H1 (cell line): ENCODE measurements at regions not wholly inside any gene's neighbourhood (a gene's known extent, or its start where the extent isn't known, plus 50 kb on each side); places are given as distances from the start of the nearest gene placed in this dataset.

Source experiments
- CTCF ChIA-PET: fragments of 300-600 bp; sonication (Branson Sonifier 250); formaldehyde crosslinking; loops from one replicate; lab custom pipeline; 2021; ENCODE audit not compliant: partially characterized antibody; lab: Charles Lee
- POLR2A ChIA-PET: fragments of 300-600 bp; sonication (Branson Sonifier 250); formaldehyde crosslinking; loops from one replicate; lab custom pipeline; 2021; ENCODE audit warnings: inconsistent platforms; ENCODE audit not compliant: partially characterized antibody; lab: Charles Lee
- DNase-seq, 2 experiments: peaks; one replicate each; pipeline versions ENCODE4 v3.0.0 to v3.0.0-alpha.2; 2010 to 2022; ENCODE audit warnings: low spot score in 2 of 2, low read depth in 1 of 2, mixed read lengths in 1 of 2
- FAIRE-seq: peaks from 2 replicates; lab custom pipeline; 2011; peaks lifted over from hg19 to GRCh38; lab: Jason Lieb, UNC
- H2AFZ ChIP-seq: 2 replicates; pipeline ENCODE4 v1.8.1; 2012; ENCODE audit warnings: low read length, inconsistent platforms
- H2AK5ac ChIP-seq: 2 replicates; pipeline ENCODE4 v1.6.1; 2013; ENCODE audit warnings: low read depth, low read length
- H2BK120ac ChIP-seq: replicated peaks from 2 replicates; pipeline ENCODE3; 2013; ENCODE audit warnings: low read depth, low read length, inconsistent platforms
- H2BK12ac ChIP-seq: 2 replicates; pipeline ENCODE4 v1.6.1; 2013; ENCODE audit warnings: low read depth, low read length
- H2BK15ac ChIP-seq: 2 replicates; pipeline ENCODE4 v1.6.1; 2013; ENCODE audit warnings: low read length
- H2BK20ac ChIP-seq: 2 replicates; pipeline ENCODE4 v1.6.1; 2013; ENCODE audit warnings: low read length
- H2BK5ac ChIP-seq: 2 replicates; pipeline ENCODE4 v1.6.1; 2013; ENCODE audit warnings: low read depth, low read length
- H3K14ac ChIP-seq: 2 replicates; pipeline ENCODE4 v1.6.1; 2013; ENCODE audit warnings: inconsistent platforms; ENCODE audit not compliant: insufficient read length
- H3K18ac ChIP-seq: 2 replicates; pipeline ENCODE4 v1.6.1; 2013; ENCODE audit warnings: low read length; ENCODE audit errors: extremely low read depth
- H3K23ac ChIP-seq: 2 replicates; pipeline ENCODE4 v1.6.1; 2013; ENCODE audit warnings: inconsistent platforms; ENCODE audit not compliant: insufficient read length
- H3K23me2 ChIP-seq: 2 replicates; pipeline ENCODE4 v1.6.1; 2013; ENCODE audit warnings: low read depth, low read length
- H3K27ac ChIP-seq: 2 replicates; pipeline ENCODE4 v1.6.1; 2011; ENCODE audit warnings: low read depth, low read length, inconsistent platforms
- H3K27me3 ChIP-seq, 4 experiments: replicated peaks in 1 of 4; 1 replicate in 1 of 4; 2 replicates in 3 of 4; pipeline versions ENCODE4 v1.6.1 to v1.8.1; 2011 to 2013; ENCODE audit warnings: low read length in 3 of 4, mild to moderate bottlenecking in 3 of 4, inconsistent platforms in 2 of 4, mixed read lengths in 2 of 4, moderate library complexity in 1 of 4; ENCODE audit not compliant: control insufficient read depth in 3 of 4, insufficient read depth in 3 of 4; ENCODE audit errors: extremely low read depth in 1 of 4
- H3K36me3 ChIP-seq, 4 experiments: 2 replicates each; pipeline versions ENCODE4 v1.6.1 to v1.8.1; 2011 to 2013; ENCODE audit warnings: mild to moderate bottlenecking in 4 of 4, low read length in 3 of 4, moderate library complexity in 2 of 4, control low read depth in 1 of 4, inconsistent platforms in 1 of 4; ENCODE audit not compliant: insufficient read depth in 4 of 4, control insufficient read depth in 2 of 4
- H3K4ac ChIP-seq: replicated peaks from 2 replicates; pipeline ENCODE3; 2013; ENCODE audit warnings: low read length, low read depth, mixed read lengths, inconsistent platforms; ENCODE audit not compliant: insufficient read length
- H3K4me1 ChIP-seq, 4 experiments: replicated peaks in 1 of 4; 1 replicate in 1 of 4; 2 replicates in 3 of 4; pipeline versions ENCODE4 v1.6.1 to v1.8.1; 2011 to 2013; ENCODE audit warnings: low read length in 3 of 4, inconsistent platforms in 2 of 4, mixed read lengths in 1 of 4; ENCODE audit not compliant: insufficient read depth in 4 of 4, control insufficient read depth in 3 of 4
- H3K4me2 ChIP-seq, 2 experiments: 2 replicates each; pipeline versions ENCODE4 v1.6.1 to v1.8.1; 2011 to 2013; ENCODE audit warnings: low read depth in 2 of 2, low read length in 2 of 2, control low read depth in 1 of 2, inconsistent platforms in 1 of 2, mild to moderate bottlenecking in 1 of 2; ENCODE audit not compliant: insufficient read depth in 1 of 2
- H3K4me3 ChIP-seq, 4 experiments: fragments of 200-600, 300-600 bp in 1 of 4; sonication (generic), shearing (Covaris generic), sonication (Bioruptor Twin) in 1 of 4; 2 replicates each; pipeline versions ENCODE4 v1.5.1 to v1.8.1; 2011 to 2016; ENCODE audit warnings: low read length in 4 of 4, low read depth in 3 of 4, control low read depth in 2 of 4, inconsistent platforms in 2 of 4, mild to moderate bottlenecking in 2 of 4, mixed read lengths in 1 of 4, moderate library complexity in 1 of 4; ENCODE audit not compliant: insufficient read depth in 2 of 4; ENCODE audit errors: extremely low read depth in 1 of 4
- H3K56ac ChIP-seq: replicated peaks from 2 replicates; pipeline ENCODE3; 2013; ENCODE audit warnings: low read depth, mild to moderate bottlenecking, mixed read lengths, low read length, inconsistent platforms; ENCODE audit not compliant: insufficient read length
- H3K79me1 ChIP-seq: 2 replicates; pipeline ENCODE4 v1.6.1; 2013; ENCODE audit warnings: low read depth, low read length, control low read depth
- H3K79me2 ChIP-seq, 2 experiments: 2 replicates each; pipeline versions ENCODE4 v1.6.1 to v1.8.1; 2012 to 2013; ENCODE audit warnings: low read length in 2 of 2, mild to moderate bottlenecking in 2 of 2, inconsistent platforms in 1 of 2; ENCODE audit not compliant: insufficient read depth in 2 of 2, control insufficient read depth in 1 of 2
- H3K9ac ChIP-seq, 4 experiments: replicated peaks in 1 of 4; 1 replicate in 1 of 4; 2 replicates in 3 of 4; pipeline versions ENCODE4 v1.6.1 to v1.8.1; 2011 to 2013; ENCODE audit warnings: low read depth in 3 of 4, low read length in 3 of 4, control low read depth in 2 of 4, mild to moderate bottlenecking in 2 of 4, moderate library complexity in 2 of 4, inconsistent platforms in 1 of 4; ENCODE audit errors: extremely low read depth in 1 of 4
- H3K9me3 ChIP-seq, 2 experiments: 2 replicates each; pipeline versions ENCODE4 v1.6.1 to v1.8.1; 2012 to 2013; ENCODE audit warnings: mild to moderate bottlenecking in 2 of 2, moderate library complexity in 2 of 2, control low read depth in 1 of 2, inconsistent platforms in 1 of 2, low read depth in 1 of 2, low read length in 1 of 2, mixed read lengths in 1 of 2; ENCODE audit not compliant: insufficient read depth in 2 of 2
- H4K20me1 ChIP-seq, 2 experiments: replicated peaks in 1 of 2; 2 replicates each; pipeline versions ENCODE3 to v1.8.1; 2011 to 2013; ENCODE audit warnings: inconsistent platforms in 2 of 2, low read length in 2 of 2, mild to moderate bottlenecking in 1 of 2; ENCODE audit not compliant: insufficient read depth in 2 of 2, control insufficient read depth in 1 of 2
- H4K5ac ChIP-seq: 2 replicates; pipeline ENCODE4 v1.6.1; 2013; ENCODE audit warnings: low read length, low read depth, mixed read lengths, inconsistent platforms; ENCODE audit not compliant: insufficient read length
- H4K8ac ChIP-seq: 2 replicates; pipeline ENCODE4 v1.8.0; 2013; ENCODE audit warnings: mild to moderate bottlenecking, moderate library complexity, low read length, inconsistent platforms; ENCODE audit not compliant: insufficient read depth; ENCODE audit errors: extremely low read depth
- H4K91ac ChIP-seq: replicated peaks from 2 replicates; pipeline ENCODE3; 2013; ENCODE audit warnings: low read length, mixed read lengths, inconsistent platforms; ENCODE audit not compliant: insufficient read length
- CTCF ChIP-seq, 3 experiments: IDR thresholded peaks; 1 replicate in 2 of 3; 2 replicates in 1 of 3; pipeline versions ENCODE4 v1.5.1 to v1.6.1; 2011; ENCODE audit warnings: low read length in 3 of 3, mild to moderate bottlenecking in 3 of 3, inconsistent platforms in 2 of 3, low read depth in 1 of 3, moderate library complexity in 1 of 3; ENCODE audit not compliant: insufficient read depth in 1 of 3; ENCODE audit errors: control extremely low read depth in 1 of 3
- KDM1A ChIP-seq: fragments of 200-600, 300-600 bp; sonication (generic); IDR thresholded peaks from 2 replicates; pipeline ENCODE4 v1.7.1; 2016; ENCODE audit warnings: mild to moderate bottlenecking, low read length, borderline replicate concordance
- RAD21 ChIP-seq, 2 experiments: IDR thresholded peaks in 1 of 2; conservative IDR thresholded peaks in 1 of 2; 2 replicates each; pipeline ENCODE4 v1.6.1; 2011; ENCODE audit warnings: low read depth in 2 of 2, low read length in 2 of 2, improper control_type of control experiment in 1 of 2, inconsistent platforms in 1 of 2, mild to moderate bottlenecking in 1 of 2, moderate library complexity in 1 of 2
- SAP30 ChIP-seq: fragments of 300-600 bp; sonication (generic); IDR thresholded peaks from 2 replicates; pipeline ENCODE4 v1.7.1; 2012; ENCODE audit warnings: low read length, moderate library complexity, mild to moderate bottlenecking, inconsistent platforms; ENCODE audit not compliant: insufficient read depth, insufficient replicate concordance
- WGBS, 2 experiments: shearing (Covaris generic) in 1 of 2; methylation state at CpG; one replicate each; pipeline versions ENCODE4 v1.1.6 to v1.1.7; 2013 to 2015; ENCODE audit warnings: low lambda C conversion rate in 2 of 2, mixed read lengths in 2 of 2, inconsistent platforms in 1 of 2, low coverage in 1 of 2, missing lambda C conversion rate in 1 of 2; ENCODE audit not compliant: insufficient replicate concordance in 2 of 2, insufficient coverage in 1 of 2, insufficient read length in 1 of 2; ENCODE audit errors: extremely low coverage in 1 of 2, missing lambda C conversion rate in 1 of 2; 5-methylcytosine and 5-hydroxymethylcytosine counted together

GRCh38 chr22:46036558-46037408, 59.8 kb upstream of the WNT7B start:
- Histone ChIP-seq H2BK5ac (0 out of 2 replicates have a peak overlapping the region, but pooled peaks have one; percentile 52), H2BK20ac (no peak overlapping the region), H2AK5ac (no peak overlapping the region), H3K23me2 (peaks cover 5% of the 10 kb centered on the region), H3K4me1 (peaks cover 0 to 22% (median 9%) of the 10 kb centered on the region in 4 experiments; a peak in 5 of 7 replicates), H3K18ac (no peak overlapping the region), H3K56ac (no peak overlapping the region), H2BK15ac (no peak overlapping the region), H4K20me1 (no peaks in the 10 kb centered on the region), H3K27ac (no peak overlapping the region), H3K4me3 (peak overlapping the region; percentile 69 to 86 (median 79)), H3K23ac (no peak overlapping the region), H3K79me2 (no peaks in the 10 kb centered on the region), H3K14ac (no peak overlapping the region), H2AFZ (no peak overlapping the region), H2BK12ac (no peak overlapping the region), H4K91ac (peak overlapping the region; percentile 10), H3K27me3 (no peaks in the 10 kb centered on the region), H3K79me1 (no peaks in the 10 kb centered on the region), H4K5ac (no peak overlapping the region), H3K4ac (no peak overlapping the region), H2BK120ac (no peak overlapping the region), H4K8ac (no peak overlapping the region), H3K9ac (peak overlapping the region in 3 of 4 experiments; percentile 49 to 71 (median 54); a peak in 5 of 7 replicates), H3K36me3 (no peaks in the 10 kb centered on the region), H3K9me3 (no peaks in the 10 kb centered on the region), H3K4me2 (peak overlapping the region; percentile 82 to 99)
- DNase-seq (no peak), FAIRE-seq (no peak)
- ChIA-PET CTCF (interaction anchor here (0.6 to 4.2 kb wide), 22 partner anchors 9 to 317 kb away, joined by 3 to 46 read pairs (median 4); no protein-coding TSS in a partner anchor), POLR2A (interaction anchor here (1.3 to 1.9 kb wide), 2 partner anchors 23 kb away, joined by 4 to 5 read pairs; no protein-coding TSS in a partner anchor)
- 57% methylated on average over 17 of the region's 18 CpGs; no CpG with 5 or more reads in 1 of the 2 experiments for WGBS, 2 experiments
- TF ChIP-seq CTCF (IDR thresholded peaks at IDR 0.05; ENCODE audit: control extremely low read depth in 1 of 3, insufficient read depth in 1 of 3, low read depth in 1 of 3, low read length in 3 of 3) (peak; percentile 29 to 68 (median 59)), SAP30 (peak; percentile 85), KDM1A (no peak), RAD21 (IDR thresholded peaks at IDR 0.05 in 1 of 2, conservative IDR thresholded peaks at IDR 0.05 in 1 of 2; ENCODE audit: low read depth in 2 of 2, low read length in 2 of 2) (peak; percentile 57 to 70)
